NB4 (cell line): ENCODE measurements at regions not wholly inside any gene's neighbourhood (a gene's known extent, or its start where the extent isn't known, plus 50 kb on each side); places are given as distances from the start of the nearest gene placed in this dataset.

Experiments
- POLR2A ChIP-seq: IDR thresholded peaks from 2 replicates; pipeline ENCODE4 v1.6.1; 2011; ENCODE audit warnings: mild to moderate bottlenecking; ENCODE audit not compliant: insufficient read length; ENCODE audit errors: extremely low read depth
- TF ChIP-seq, protein P1 (sequence below): IDR thresholded peaks from one replicate; pipeline ENCODE4 v1.5.1; 2012; ENCODE audit warnings: low read depth, low read length
- TF ChIP-seq, protein P2 (sequence below): IDR thresholded peaks from 2 replicates; pipeline ENCODE4 v1.6.1; 2011; ENCODE audit warnings: low read depth, low read length

DNA sequence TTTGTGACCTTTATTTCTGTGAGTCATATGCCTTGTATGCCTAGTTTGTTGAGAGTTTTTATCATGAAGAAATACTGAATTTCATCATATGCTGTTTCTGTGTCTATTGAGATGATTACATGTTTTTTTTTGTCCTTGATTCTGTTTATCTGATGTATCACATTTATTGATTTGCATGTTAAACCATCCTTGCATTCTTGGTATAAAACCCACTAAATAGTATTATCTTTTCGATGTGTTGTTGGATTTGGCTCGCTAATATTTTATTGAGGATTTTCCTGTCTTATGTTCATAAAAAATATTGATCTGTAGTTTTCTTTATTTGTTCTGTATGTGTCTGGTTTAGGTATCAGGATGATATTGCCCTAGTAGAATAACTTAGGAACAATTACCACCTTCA lies 164.7 kb upstream of the CHRM3 start:
- TF ChIP-seq, protein P1, sequence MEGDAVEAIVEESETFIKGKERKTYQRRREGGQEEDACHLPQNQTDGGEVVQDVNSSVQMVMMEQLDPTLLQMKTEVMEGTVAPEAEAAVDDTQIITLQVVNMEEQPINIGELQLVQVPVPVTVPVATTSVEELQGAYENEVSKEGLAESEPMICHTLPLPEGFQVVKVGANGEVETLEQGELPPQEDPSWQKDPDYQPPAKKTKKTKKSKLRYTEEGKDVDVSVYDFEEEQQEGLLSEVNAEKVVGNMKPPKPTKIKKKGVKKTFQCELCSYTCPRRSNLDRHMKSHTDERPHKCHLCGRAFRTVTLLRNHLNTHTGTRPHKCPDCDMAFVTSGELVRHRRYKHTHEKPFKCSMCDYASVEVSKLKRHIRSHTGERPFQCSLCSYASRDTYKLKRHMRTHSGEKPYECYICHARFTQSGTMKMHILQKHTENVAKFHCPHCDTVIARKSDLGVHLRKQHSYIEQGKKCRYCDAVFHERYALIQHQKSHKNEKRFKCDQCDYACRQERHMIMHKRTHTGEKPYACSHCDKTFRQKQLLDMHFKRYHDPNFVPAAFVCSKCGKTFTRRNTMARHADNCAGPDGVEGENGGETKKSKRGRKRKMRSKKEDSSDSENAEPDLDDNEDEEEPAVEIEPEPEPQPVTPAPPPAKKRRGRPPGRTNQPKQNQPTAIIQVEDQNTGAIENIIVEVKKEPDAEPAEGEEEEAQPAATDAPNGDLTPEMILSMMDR: no peak
- no peak for TF ChIP-seq POLR2A
- TF ChIP-seq, protein P2, sequence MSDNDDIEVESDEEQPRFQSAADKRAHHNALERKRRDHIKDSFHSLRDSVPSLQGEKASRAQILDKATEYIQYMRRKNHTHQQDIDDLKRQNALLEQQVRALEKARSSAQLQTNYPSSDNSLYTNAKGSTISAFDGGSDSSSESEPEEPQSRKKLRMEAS: no peak
